HUES64 (cell line): ENCODE measurements at regions not wholly inside any gene's neighbourhood (a gene's known extent, or its start where the extent isn't known, plus 50 kb on each side); places are given as distances from the start of the nearest gene placed in this dataset.
"Not testable (repeated sequence)": the region's sequence is repeated elsewhere in the genome, so short reads cannot be mapped to it uniquely, and the experiment has no call there.

Source experiments
- H3K27ac ChIP-seq: 2 replicates; pipeline ENCODE4 v1.7.0; 2013; ENCODE audit warnings: low read depth, low read length, inconsistent platforms
- H3K27me3 ChIP-seq: 2 replicates; pipeline ENCODE4 v1.6.1; 2013; ENCODE audit warnings: mild to moderate bottlenecking, low read length; ENCODE audit not compliant: insufficient read depth
- H3K36me3 ChIP-seq: 2 replicates; pipeline ENCODE4 v1.6.1; 2013; ENCODE audit warnings: mild to moderate bottlenecking, low read length; ENCODE audit not compliant: insufficient read depth
- H3K4me1 ChIP-seq: 2 replicates; pipeline ENCODE4 v1.6.1; 2013; ENCODE audit warnings: mild to moderate bottlenecking, low read length, moderate library complexity; ENCODE audit not compliant: insufficient read depth
- H3K4me3 ChIP-seq: 2 replicates; pipeline ENCODE4 v1.5.1; 2013; ENCODE audit warnings: mild to moderate bottlenecking, low read length, moderate library complexity
- H3K9ac ChIP-seq: 2 replicates; pipeline ENCODE4 v1.6.1; 2013; ENCODE audit warnings: mild to moderate bottlenecking, low read depth, low read length
- H3K9me3 ChIP-seq: 2 replicates; pipeline ENCODE4 v1.6.1; 2013; ENCODE audit warnings: low read depth, low read length; ENCODE audit not compliant: insufficient read depth
- WGBS: fragments of 150-250, 120-280 bp; methylation state at CpG from one replicate; pipeline ENCODE4 v1.1.7; 2013; ENCODE audit warnings: missing lambda C conversion rate; 5-methylcytosine and 5-hydroxymethylcytosine counted together

- H3K36me3 ChIP-seq, result no peaks in the 10 kb centered on the region
- no peak overlapping the region for H3K9ac ChIP-seq
- H3K9me3 ChIP-seq, result no peaks in the 10 kb centered on the region
- no peak overlapping the region for H3K27ac ChIP-seq
- 87% methylated on average over 4 of the region's 4 CpGs for WGBS
- no peaks in the 10 kb centered on the region for H3K27me3 ChIP-seq
- no peak overlapping the region for H3K4me3 ChIP-seq
- H3K4me1 ChIP-seq, result peaks cover 14% of the 10 kb centered on the region
These were observed 75.7 kb upstream of the LARP1 start for GRCh38 chr5:154679501-154679900.

- Histone ChIP-seq H3K36me3 (no peaks in the 10 kb centered on the region), H3K9me3 (no peaks in the 10 kb centered on the region), H3K4me1 (peaks cover 6% of the 10 kb centered on the region; the same call in 1 of the 2 replicates), H3K27ac (no peak overlapping the region), H3K9ac (no peak overlapping the region), H3K4me3 (no peak overlapping the region), H3K27me3 (no peaks in the 10 kb centered on the region)
- 38% methylated on average over 2 of the region's 2 CpGs for WGBS
These were observed 77.3 kb upstream of the LARP1 start for GRCh38 chr5:154677921-154678320.

GRCh38 chr5:154676508-154676907 is 78.7 kb upstream of the LARP1 start:
- no peaks in the 10 kb centered on the region for H3K9me3 ChIP-seq
- no peaks in the 10 kb centered on the region for H3K27me3 ChIP-seq
- H3K4me1 ChIP-seq, result peaks cover 6% of the 10 kb centered on the region; the same call in 1 of the 2 replicates
- 100% methylated on average over 1 of the region's 1 CpG for WGBS
- H3K4me3 ChIP-seq, result no peak overlapping the region
- H3K9ac ChIP-seq, result no peak overlapping the region
- no peaks in the 10 kb centered on the region for H3K36me3 ChIP-seq
- H3K27ac ChIP-seq, result no peak overlapping the region

GRCh38 chr5:154674029-154674428 is 81.1 kb upstream of the LARP1 start:
- 90% methylated on average over 2 of the region's 2 CpGs for WGBS
- H3K4me3 ChIP-seq, result no peak overlapping the region

GRCh38 chr5:154673506-154673905 is 81.7 kb upstream of the LARP1 start:
- H3K27ac ChIP-seq, result no peak overlapping the region
- no peaks in the 10 kb centered on the region for H3K36me3 ChIP-seq
- H3K9ac ChIP-seq, result no peak overlapping the region
- peaks cover 6% of the 10 kb centered on the region; the same call in 1 of the 2 replicates for H3K4me1 ChIP-seq
- H3K4me3 ChIP-seq, result no peak overlapping the region
- WGBS, result 93% methylated on average over 3 of the region's 4 CpGs
- no peaks in the 10 kb centered on the region for H3K27me3 ChIP-seq
- peaks cover 3% of the 10 kb centered on the region; the same call in 1 of the 2 replicates for H3K9me3 ChIP-seq

More at GRCh38 chr5:154674029-154674428, 81.1 kb upstream of the LARP1 start:
- Histone ChIP-seq H3K9me3 (no peaks in the 10 kb centered on the region), H3K27me3 (no peaks in the 10 kb centered on the region), H3K4me1 (peaks cover 6% of the 10 kb centered on the region; the same call in 1 of the 2 replicates), H3K36me3 (no peaks in the 10 kb centered on the region), H3K9ac (no peak overlapping the region), H3K27ac (no peak overlapping the region)

DNA sequence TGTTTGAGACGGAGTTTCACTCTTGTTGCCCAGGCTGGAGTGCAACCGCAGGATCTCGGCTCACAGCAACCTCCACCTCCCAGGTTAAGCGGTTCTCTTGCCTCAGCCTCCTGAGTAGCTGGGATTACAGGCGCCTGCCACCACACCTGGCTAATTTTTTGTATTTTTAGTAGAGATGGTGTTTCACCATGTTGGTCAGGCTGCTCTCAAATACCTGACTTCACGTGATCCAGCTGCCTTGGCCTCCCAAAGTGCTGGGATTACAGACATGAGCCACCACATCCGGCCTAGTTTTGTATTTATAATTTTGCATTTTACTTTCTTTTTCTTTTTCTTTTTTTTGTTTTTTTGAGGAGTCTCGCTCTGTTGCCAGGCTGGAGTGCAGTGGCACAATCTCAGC is 85.3 kb upstream of the LARP1 start:
- 93% methylated on average over 7 of the region's 8 CpGs for WGBS
- H3K27ac ChIP-seq, H3K36me3 ChIP-seq, H3K4me1 ChIP-seq, H3K4me3 ChIP-seq, H3K9ac ChIP-seq, H3K27me3 ChIP-seq: not testable (repeated sequence)
- peaks cover 15% of the 10 kb centered on the region for H3K9me3 ChIP-seq

DNA sequence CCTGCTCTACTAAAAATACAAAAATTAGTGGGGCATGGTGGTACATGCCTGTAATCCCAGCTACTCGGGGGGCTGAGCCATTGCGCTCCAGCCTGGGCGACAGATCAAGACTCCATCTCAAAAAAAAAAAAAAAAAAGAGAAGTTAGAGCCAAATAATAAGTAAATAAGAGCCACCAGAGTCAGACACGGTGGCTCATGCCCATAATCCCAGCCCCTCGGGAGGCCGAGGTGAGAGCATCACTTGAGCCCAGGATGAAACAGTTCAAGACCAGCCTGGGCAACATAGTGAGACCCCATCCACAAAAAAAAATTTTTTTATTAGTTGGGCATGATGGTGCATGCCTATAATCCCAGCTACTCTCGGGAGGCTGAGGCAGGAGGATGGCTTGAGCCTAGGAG is 85.8 kb upstream of the LARP1 start:
- H3K4me3 ChIP-seq, result no peak overlapping the region
- WGBS, result 93% methylated on average over 4 of the region's 7 CpGs
- H3K27ac ChIP-seq, result no peak overlapping the region
- peaks cover 18% of the 10 kb centered on the region for H3K9me3 ChIP-seq
- no peaks in the 10 kb centered on the region for H3K27me3 ChIP-seq
- no peaks in the 10 kb centered on the region for H3K36me3 ChIP-seq
- H3K9ac ChIP-seq, result no peak overlapping the region
- no peaks in the 10 kb centered on the region for H3K4me1 ChIP-seq

DNA sequence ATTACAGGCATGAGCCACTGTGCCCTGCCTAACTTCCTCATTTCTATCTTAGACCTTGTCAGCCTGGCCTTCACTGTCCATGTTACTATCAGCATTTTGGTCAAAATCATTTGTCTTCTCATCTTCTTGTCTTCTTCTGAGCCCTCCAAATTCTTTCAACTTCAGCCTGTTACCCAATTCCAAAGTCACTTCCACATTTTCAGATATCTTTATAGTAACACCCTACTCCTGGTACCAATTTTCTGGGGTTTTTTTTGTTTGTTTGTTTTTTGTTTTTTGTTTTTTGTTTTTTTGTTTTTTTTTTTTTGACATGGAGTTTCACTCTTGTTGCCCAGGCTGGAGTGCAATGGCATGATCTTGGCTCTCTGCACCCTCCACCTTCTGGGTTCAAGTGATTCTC is 90.3 kb upstream of the LARP1 start:
- Histone ChIP-seq H3K9me3 (peaks cover 30% of the 10 kb centered on the region), H3K27ac (no peak overlapping the region), H3K9ac (no peak overlapping the region), H3K4me3 (no peak overlapping the region), H3K4me1 (no peaks in the 10 kb centered on the region), H3K27me3 (no peaks in the 10 kb centered on the region), H3K36me3 (no peaks in the 10 kb centered on the region)

DNA sequence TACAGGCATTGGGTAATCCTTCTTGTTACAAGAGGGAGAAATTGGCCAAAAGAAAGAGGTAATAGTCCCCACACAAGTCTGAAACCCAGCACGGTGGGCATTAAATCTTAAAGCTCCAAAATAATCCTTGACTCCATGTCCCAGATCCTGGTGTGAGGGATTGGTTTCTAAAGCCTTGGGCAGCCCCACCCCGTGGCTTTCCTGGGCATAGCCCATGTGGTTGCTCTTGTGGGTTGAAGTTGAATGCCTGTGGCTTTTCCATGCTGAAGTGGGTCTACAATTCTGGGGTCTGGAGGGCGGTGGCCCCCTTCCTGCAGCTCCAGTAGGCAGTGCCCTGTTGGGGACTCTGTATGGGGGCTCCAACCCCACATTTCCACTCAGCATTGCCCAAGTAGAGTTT is 91.8 kb upstream of the LARP1 start:
- WGBS, result 92% methylated on average over 3 of the region's 3 CpGs

DNA sequence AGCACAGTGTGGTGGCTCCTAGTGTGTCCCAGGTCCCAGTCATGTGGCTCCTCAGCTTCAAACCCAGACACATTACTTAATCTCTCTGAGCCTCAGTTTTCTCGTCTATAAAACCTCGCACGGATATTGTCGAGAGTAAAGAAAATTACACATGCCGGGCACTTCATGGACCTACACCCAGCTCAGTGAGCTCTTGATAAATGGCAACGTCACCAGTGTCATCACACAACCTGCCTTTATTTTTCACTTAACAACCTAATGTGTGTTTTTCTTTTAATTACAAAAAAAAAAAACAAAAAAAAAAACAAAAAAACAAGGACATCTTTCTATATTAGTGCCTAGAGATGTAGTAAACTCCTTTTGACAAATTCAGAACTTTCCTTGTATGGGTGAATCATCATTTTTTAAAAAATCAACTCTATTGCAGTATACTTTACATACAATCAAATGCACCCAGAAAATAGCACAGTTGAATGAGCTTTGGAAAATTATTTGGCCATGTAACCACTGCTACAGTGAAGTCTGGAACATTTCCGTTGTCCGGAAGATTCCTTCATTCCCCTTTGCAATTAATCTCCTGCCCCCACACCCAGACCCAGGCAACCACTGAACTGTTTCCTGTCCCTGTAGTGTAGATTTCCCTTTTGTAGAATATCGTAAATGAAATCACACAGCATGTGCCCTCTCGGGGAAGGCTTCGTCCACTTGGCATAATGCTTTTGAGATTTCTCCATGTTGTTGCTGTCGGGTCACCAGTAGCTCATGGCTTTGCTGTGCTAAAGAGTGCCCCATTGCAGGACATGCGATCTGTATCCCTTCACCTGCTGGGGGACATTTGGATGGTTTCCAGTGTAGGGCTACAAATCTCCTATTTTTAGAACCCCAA is 100.4 kb upstream of the LARP1 start:
- Histone ChIP-seq H3K4me3 (no peak overlapping the region), H3K36me3 (no peaks in the 10 kb centered on the region), H3K27me3 (no peaks in the 10 kb centered on the region), H3K9ac (no peak overlapping the region), H3K27ac (no peak overlapping the region), H3K9me3 (no peaks in the 10 kb centered on the region), H3K4me1 (no peaks in the 10 kb centered on the region)
- WGBS, result 96% methylated on average over 13 of the region's 13 CpGs

More for the DNA sequence above, 91.8 kb upstream of the LARP1 start:
- no peak overlapping the region for H3K27ac ChIP-seq
- no peak overlapping the region for H3K4me3 ChIP-seq
- H3K9me3 ChIP-seq, result peaks cover 26% of the 10 kb centered on the region
- no peaks in the 10 kb centered on the region for H3K27me3 ChIP-seq
- H3K4me1 ChIP-seq, result no peaks in the 10 kb centered on the region
- no peak overlapping the region for H3K9ac ChIP-seq
- no peaks in the 10 kb centered on the region for H3K36me3 ChIP-seq

- no peak overlapping the region for H3K4me3 ChIP-seq
- 80% methylated on average over 4 of the region's 4 CpGs for WGBS
These were observed 101.3 kb upstream of the LARP1 start for GRCh38 chr5:154653764-154654485.

More at GRCh38 chr5:154653764-154654485, 101.3 kb upstream of the LARP1 start:
- no peaks in the 10 kb centered on the region for H3K4me1 ChIP-seq
- no peaks in the 10 kb centered on the region for H3K27me3 ChIP-seq
- no peaks in the 10 kb centered on the region for H3K36me3 ChIP-seq
- H3K9me3 ChIP-seq, result no peaks in the 10 kb centered on the region
- H3K9ac ChIP-seq, result no peak overlapping the region
- no peak overlapping the region for H3K27ac ChIP-seq
